GM12874 (cell line): ENCODE measurements at regions not wholly inside any gene's neighbourhood (a gene's known extent, or its start where the extent isn't known, plus 50 kb on each side); places are given as distances from the start of the nearest gene placed in this dataset.

Experiments used
- CTCF ChIP-seq: IDR thresholded peaks from 2 replicates; pipeline ENCODE4 v1.5.1; 2011; ENCODE audit warnings: low read depth, mild to moderate bottlenecking, control low read depth, low read length, moderate library complexity; ENCODE audit not compliant: insufficient read depth

- TF ChIP-seq CTCF: no peak
These were observed 88.2 kb downstream of the RASSF9 start for GRCh38 chr12:85747941-85748495.
